DOHH2 (cell line): ENCODE measurements at regions not wholly inside any gene's neighbourhood (a gene's known extent, or its start where the extent isn't known, plus 50 kb on each side); places are given as distances from the start of the nearest gene placed in this dataset.

ENCODE experiments used
- H3F3A ChIP-seq: fragments of 200-600 bp; sonication (generic), shearing (Covaris generic); 2 replicates; pipeline ENCODE4 v1.6.0; 2016; ENCODE audit warnings: antibody characterized with exemption, mild to moderate bottlenecking; ENCODE audit not compliant: control insufficient read depth, insufficient read depth
- H3K27ac ChIP-seq: fragments of 200-600 bp; sonication (generic); 2 replicates; pipeline ENCODE4 v1.5.1; 2014; ENCODE audit warnings: low read depth, mild to moderate bottlenecking, low read length, moderate library complexity
- H3K27me3 ChIP-seq: fragments of 200-600 bp; sonication (generic); 2 replicates; pipeline ENCODE4 v1.6.1; 2014; ENCODE audit warnings: mild to moderate bottlenecking, low read length, mixed read lengths; ENCODE audit not compliant: control insufficient read depth
- H3K36me3 ChIP-seq: fragments of 200-600 bp; sonication (generic); 2 replicates; pipeline ENCODE4 v1.6.1; 2014; ENCODE audit warnings: mild to moderate bottlenecking, low read length, moderate library complexity, mixed read lengths; ENCODE audit not compliant: control insufficient read depth
- H3K4me1 ChIP-seq: fragments of 200-600 bp; sonication (generic); 2 replicates; pipeline ENCODE4 v1.6.1; 2014; ENCODE audit warnings: mild to moderate bottlenecking, low read length, mixed read lengths; ENCODE audit not compliant: control insufficient read depth
- H3K4me2 ChIP-seq: fragments of 200-600 bp; sonication (generic); 2 replicates; pipeline ENCODE4 v1.6.0; 2014; ENCODE audit warnings: mild to moderate bottlenecking, low read length, moderate library complexity
- H3K4me3 ChIP-seq: fragments of 200-600 bp; sonication (generic); 2 replicates; pipeline ENCODE4 v1.5.1; 2014; ENCODE audit warnings: mild to moderate bottlenecking, low read length, mixed read lengths
- H3K79me2 ChIP-seq: fragments of 200-600 bp; sonication (generic); 2 replicates; pipeline ENCODE4 v1.6.1; 2014; ENCODE audit warnings: mild to moderate bottlenecking, low read length, mixed read lengths; ENCODE audit not compliant: control insufficient read depth
- H3K9me2 ChIP-seq: fragments of 200-600 bp; sonication (generic); replicated peaks from 2 replicates; pipeline ENCODE4 v1.6.1; 2014; ENCODE audit warnings: mild to moderate bottlenecking, low read length, mixed read lengths; ENCODE audit not compliant: control insufficient read depth
- H3K9me3 ChIP-seq: fragments of 200-600 bp; sonication (generic); 2 replicates; pipeline ENCODE4 v1.6.1; 2014; ENCODE audit warnings: antibody characterized with exemption, low read length, mixed read lengths; ENCODE audit not compliant: control insufficient read depth, insufficient read depth
- H4K20me1 ChIP-seq: fragments of 200-600 bp; sonication (generic); 2 replicates; pipeline ENCODE4 v1.6.0; 2014; ENCODE audit warnings: low read depth, mild to moderate bottlenecking, antibody characterized with exemption, low read length, moderate library complexity; ENCODE audit not compliant: control insufficient read depth, insufficient read depth
- EZH2phosphoT487 ChIP-seq: fragments of 200-600 bp; sonication (generic); IDR thresholded peaks from 2 replicates; pipeline ENCODE4 v1.6.1; 2017; ENCODE audit warnings: borderline replicate concordance, mild to moderate bottlenecking, antibody characterized with exemption, low read length, moderate library complexity, mixed read lengths
- TF ChIP-seq, protein P1 (sequence below): fragments of 200-600 bp; sonication (generic); IDR thresholded peaks from one replicate; pipeline ENCODE4 v1.5.1; 2014; ENCODE audit warnings: antibody characterized with exemption, mild to moderate bottlenecking, low read depth, low read length; ENCODE audit not compliant: poor library complexity, severe bottlenecking

DNA sequence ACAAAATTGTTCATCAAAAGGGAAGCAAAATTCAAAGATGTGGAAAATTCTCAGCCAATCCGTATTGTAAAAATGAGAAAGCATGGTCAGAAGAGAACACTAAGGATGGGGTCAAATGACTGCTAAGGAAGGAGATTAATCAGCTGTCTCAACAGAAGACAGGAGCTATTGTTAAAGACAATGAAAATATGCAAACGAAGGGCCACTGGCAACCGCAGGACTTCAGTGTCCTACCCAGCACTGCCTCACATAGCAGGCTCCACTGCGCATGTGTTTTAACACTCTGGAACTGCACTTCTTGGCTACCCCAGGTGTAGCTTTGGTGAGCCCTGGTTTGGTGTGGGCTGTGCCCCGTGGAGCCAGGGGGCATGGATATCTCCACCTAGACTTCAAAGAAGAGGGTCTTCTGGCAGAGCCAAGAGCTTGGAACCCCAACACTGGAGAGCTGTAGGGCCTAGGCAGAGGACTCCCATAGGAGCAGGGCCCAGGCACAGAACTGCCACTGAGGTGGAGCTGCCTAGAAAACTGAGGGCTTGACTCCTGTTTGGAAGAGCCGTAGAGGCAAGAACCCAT is 176.2 kb upstream of the GDF10 start:
- no peaks in the 10 kb centered on the region for H3K36me3 ChIP-seq
- H3F3A ChIP-seq: no peaks in the 10 kb centered on the region
- H3K4me2 ChIP-seq: no peak overlapping the region
- no peaks in the 10 kb centered on the region for H3K79me2 ChIP-seq
- TF ChIP-seq EZH2phosphoT487: no peak
- H3K9me2 ChIP-seq: no peaks in the 10 kb centered on the region
- H4K20me1 ChIP-seq: no peaks in the 10 kb centered on the region
- H3K4me1 ChIP-seq: no peaks in the 10 kb centered on the region
- no peak overlapping the region for H3K4me3 ChIP-seq
- H3K9me3 ChIP-seq: no peaks in the 10 kb centered on the region
- H3K27ac ChIP-seq: no peak overlapping the region
- H3K27me3 ChIP-seq: peaks cover 8% of the 10 kb centered on the region; the same call in 1 of the 2 replicates

DNA sequence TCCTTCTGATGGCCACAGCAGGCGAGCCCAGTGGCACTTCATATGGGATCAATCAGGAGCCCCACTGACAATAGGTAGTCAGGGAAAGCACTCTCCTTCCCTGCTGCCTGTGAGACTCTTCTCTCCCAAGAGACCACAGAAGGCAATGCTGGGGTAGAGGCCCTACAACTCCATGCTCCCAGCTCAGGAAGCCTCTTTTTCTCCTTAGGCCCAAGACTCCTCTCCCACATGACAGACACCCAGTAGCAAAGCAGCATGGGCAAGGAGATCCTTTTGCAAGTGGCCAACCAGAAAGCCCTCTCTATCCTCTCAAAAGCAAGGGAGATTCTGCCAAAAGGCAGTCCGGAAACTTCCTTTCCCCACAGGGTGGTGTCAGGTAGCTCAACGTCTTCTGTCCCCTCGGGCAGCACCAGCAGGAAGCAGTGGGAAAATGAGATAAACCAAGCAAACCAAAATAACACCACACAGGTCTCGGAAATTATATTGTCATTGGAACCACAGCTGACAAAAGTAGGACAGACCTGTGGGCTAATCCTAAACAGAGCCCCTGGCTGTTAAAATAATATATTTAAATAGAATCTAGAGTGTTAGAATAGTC is 172.7 kb upstream of the GDF10 start:
- H3K27me3 ChIP-seq: no peaks in the 10 kb centered on the region
- TF ChIP-seq, protein P1, sequence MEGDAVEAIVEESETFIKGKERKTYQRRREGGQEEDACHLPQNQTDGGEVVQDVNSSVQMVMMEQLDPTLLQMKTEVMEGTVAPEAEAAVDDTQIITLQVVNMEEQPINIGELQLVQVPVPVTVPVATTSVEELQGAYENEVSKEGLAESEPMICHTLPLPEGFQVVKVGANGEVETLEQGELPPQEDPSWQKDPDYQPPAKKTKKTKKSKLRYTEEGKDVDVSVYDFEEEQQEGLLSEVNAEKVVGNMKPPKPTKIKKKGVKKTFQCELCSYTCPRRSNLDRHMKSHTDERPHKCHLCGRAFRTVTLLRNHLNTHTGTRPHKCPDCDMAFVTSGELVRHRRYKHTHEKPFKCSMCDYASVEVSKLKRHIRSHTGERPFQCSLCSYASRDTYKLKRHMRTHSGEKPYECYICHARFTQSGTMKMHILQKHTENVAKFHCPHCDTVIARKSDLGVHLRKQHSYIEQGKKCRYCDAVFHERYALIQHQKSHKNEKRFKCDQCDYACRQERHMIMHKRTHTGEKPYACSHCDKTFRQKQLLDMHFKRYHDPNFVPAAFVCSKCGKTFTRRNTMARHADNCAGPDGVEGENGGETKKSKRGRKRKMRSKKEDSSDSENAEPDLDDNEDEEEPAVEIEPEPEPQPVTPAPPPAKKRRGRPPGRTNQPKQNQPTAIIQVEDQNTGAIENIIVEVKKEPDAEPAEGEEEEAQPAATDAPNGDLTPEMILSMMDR: no peak
- TF ChIP-seq EZH2phosphoT487: no peak
- no peak overlapping the region for H3K27ac ChIP-seq
- H4K20me1 ChIP-seq: no peaks in the 10 kb centered on the region
- no peaks in the 10 kb centered on the region for H3K9me2 ChIP-seq
- no peaks in the 10 kb centered on the region for H3K36me3 ChIP-seq
- H3K9me3 ChIP-seq: no peaks in the 10 kb centered on the region
- H3K4me2 ChIP-seq: no peak overlapping the region
- no peaks in the 10 kb centered on the region for H3F3A ChIP-seq
- H3K79me2 ChIP-seq: no peaks in the 10 kb centered on the region
- no peak overlapping the region for H3K4me3 ChIP-seq
- H3K4me1 ChIP-seq: no peaks in the 10 kb centered on the region

GRCh38 chr10:47130491-47130890 is 169.5 kb upstream of the GDF10 start:
- TF ChIP-seq EZH2phosphoT487: no peak
- TF ChIP-seq, protein P1: no peak
- H3F3A ChIP-seq: no peaks in the 10 kb centered on the region
- H3K4me2 ChIP-seq: no peak overlapping the region
- no peaks in the 10 kb centered on the region for H4K20me1 ChIP-seq
- no peaks in the 10 kb centered on the region for H3K36me3 ChIP-seq
- H3K79me2 ChIP-seq: no peaks in the 10 kb centered on the region
- no peaks in the 10 kb centered on the region for H3K9me2 ChIP-seq
- H3K4me3 ChIP-seq: no peak overlapping the region
- H3K9me3 ChIP-seq: no peaks in the 10 kb centered on the region
- no peak overlapping the region for H3K27ac ChIP-seq
- H3K4me1 ChIP-seq: no peaks in the 10 kb centered on the region
- no peaks in the 10 kb centered on the region for H3K27me3 ChIP-seq

DNA sequence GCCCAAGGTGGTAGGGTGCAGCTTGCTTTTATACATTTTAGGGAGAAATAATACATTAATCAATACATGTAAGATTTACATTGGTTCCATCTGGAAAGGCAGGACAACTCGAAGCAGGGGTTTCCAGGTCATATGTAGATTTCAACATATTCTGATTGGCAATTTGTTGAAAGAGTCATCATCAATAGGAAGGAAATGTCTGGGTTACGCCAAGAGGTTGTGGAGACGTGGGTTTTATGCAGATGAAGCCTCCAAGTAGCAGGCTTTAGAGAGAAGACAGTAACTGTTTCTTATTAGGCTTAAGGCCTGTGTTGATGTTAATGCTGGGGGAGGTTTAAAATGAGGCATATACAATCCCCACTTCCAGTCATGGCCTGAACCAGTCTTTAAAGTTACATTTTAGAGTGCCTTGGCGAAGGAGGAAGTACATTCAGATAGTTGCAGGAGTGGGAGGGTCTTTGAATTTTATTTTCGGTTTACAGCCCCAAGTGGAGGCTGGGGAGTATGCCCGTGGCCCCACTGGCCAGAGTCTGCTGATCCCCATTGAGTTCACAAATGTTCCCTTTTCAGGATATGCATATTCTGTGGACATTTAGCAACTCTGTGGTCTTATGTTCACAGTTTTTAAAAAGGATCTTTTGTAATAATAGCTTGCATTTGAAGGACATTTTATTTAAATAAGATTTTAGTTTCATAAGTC is 166.0 kb upstream of the GDF10 start:
- no peaks in the 10 kb centered on the region for H3K79me2 ChIP-seq
- H3F3A ChIP-seq: no peaks in the 10 kb centered on the region
- no peaks in the 10 kb centered on the region for H3K27me3 ChIP-seq
- H3K4me1 ChIP-seq: no peaks in the 10 kb centered on the region
- H3K4me2 ChIP-seq: no peak overlapping the region
- H3K9me3 ChIP-seq: no peaks in the 10 kb centered on the region
- no peaks in the 10 kb centered on the region for H4K20me1 ChIP-seq
- no peak overlapping the region for H3K27ac ChIP-seq
- TF ChIP-seq, protein P1: no peak
- no peaks in the 10 kb centered on the region for H3K36me3 ChIP-seq
- H3K9me2 ChIP-seq: no peaks in the 10 kb centered on the region
- H3K4me3 ChIP-seq: no peak overlapping the region
